ENCODE measurements at regions not wholly inside any gene's neighbourhood (a gene's known extent, or its start where the extent isn't known, plus 50 kb on each side); places are given as distances from the start of the nearest gene placed in this dataset.

DNA sequence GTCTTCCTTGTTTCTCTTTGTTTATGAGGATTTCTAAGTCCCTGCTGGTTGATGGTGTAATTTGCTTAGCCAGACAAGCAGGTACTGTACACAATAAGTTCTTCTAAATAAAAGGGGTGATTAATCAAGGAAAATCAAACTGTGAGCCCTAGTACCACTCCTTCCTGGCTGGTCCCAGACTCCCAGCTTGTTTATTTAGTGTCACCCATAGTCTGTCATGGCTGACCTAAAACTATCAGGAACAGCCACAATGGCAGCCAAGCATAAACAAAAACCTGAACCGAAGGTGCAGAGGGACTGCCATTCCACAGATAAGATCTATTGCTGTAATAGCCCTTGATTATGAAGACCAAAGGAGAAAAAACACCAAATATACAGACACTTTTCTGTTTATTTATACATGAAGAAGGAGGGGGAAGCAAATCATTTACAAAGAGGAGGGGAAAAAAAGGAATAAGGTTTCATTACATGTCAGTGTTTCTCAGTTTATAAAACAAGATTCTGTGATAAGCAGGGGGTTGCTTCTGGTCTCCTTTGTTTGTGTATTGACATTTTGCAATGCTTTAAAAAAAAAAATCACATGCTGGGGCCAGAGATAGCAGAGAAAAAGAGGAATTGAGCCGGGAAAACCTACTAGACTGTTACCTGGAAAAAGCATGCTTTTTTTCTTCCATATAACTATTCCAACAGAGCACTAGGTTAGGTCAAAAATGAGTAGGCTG, 182.4 kb upstream of the DPH6 start:
- Histone ChIP-seq H3K4me3 (ENCODE audit: low read depth, low read length) (no peak overlapping the region), H3K27ac (ENCODE audit: extremely low read depth, low read depth, low read length) (peak overlapping the region; percentile 32; the same call in 1 of the 2 replicates), H3K4me1 (ENCODE audit: control insufficient read depth, insufficient read depth, low read length) (no peaks in the 10 kb centered on the region), H3K36me3 (ENCODE audit: control insufficient read depth in 2 of 2, insufficient read depth in 1 of 2, low read length in 2 of 2) (no peaks in the 10 kb centered on the region), H3K9me3 (ENCODE audit: control insufficient read depth, insufficient read depth, low read depth, low read length) (no peaks in the 10 kb centered on the region)
- ChIA-PET CTCF (interaction anchor here (0.7 to 2.0 kb wide), 2 partner anchors 23 to 190 kb away, joined by 3 to 5 read pairs; no protein-coding TSS in a partner anchor), POLR2A (no interaction called here)
- TF ChIP-seq MZF1 (tag by site-specific recombination; IDR thresholded peaks at IDR 0.05; ENCODE audit: borderline replicate concordance) (no peak), OSR2 (tag by site-specific recombination; IDR thresholded peaks at IDR 0.05) (no peak), ZNF48 (tag by site-specific recombination; IDR thresholded peaks at IDR 0.05) (no peak), ZNF548 (tag by site-specific recombination; IDR thresholded peaks at IDR 0.05) (no peak), ZNF558 (tag by site-specific recombination; IDR thresholded peaks at IDR 0.05) (no peak), ZNF404 (tag by site-specific recombination; IDR thresholded peaks at IDR 0.05) (no peak), ZSCAN16 (tag by site-specific recombination; IDR thresholded peaks at IDR 0.05) (no peak), YY2 (tag by site-specific recombination; IDR thresholded peaks at IDR 0.05) (peak; percentile 58), ZNF248 (tag by site-specific recombination; IDR thresholded peaks at IDR 0.05) (no peak), SP7 (tag by site-specific recombination; IDR thresholded peaks at IDR 0.05) (peak; percentile 35; the same call in 1 of the 2 replicates), YY1 (tag by site-specific recombination; IDR thresholded peaks at IDR 0.05) (peak; percentile 37; the same call in 1 of the 2 replicates), ZNF701 (tag by site-specific recombination; IDR thresholded peaks at IDR 0.05) (no peak), PRDM10 (tag by site-specific recombination; IDR thresholded peaks at IDR 0.05) (no peak), ZNF175 (tag by site-specific recombination; IDR thresholded peaks at IDR 0.05) (no peak), ZNF449 (tag by site-specific recombination; IDR thresholded peaks at IDR 0.05) (no peak), ZNF596 (tag by site-specific recombination; IDR thresholded peaks at IDR 0.05) (no peak), ZFP37 (tag by site-specific recombination; IDR thresholded peaks at IDR 0.05) (no peak), KLF1 (tag by site-specific recombination; IDR thresholded peaks at IDR 0.05) (no peak), ZNF341 (tag by site-specific recombination; IDR thresholded peaks at IDR 0.05; ENCODE audit: low read depth) (0 out of 2 replicates have a peak, but pooled peaks have one; percentile 31), TCF7L2 (IDR thresholded peaks at IDR 0.05; ENCODE audit: borderline replicate concordance, low read depth, low read length) (peak; percentile 70; the same call in 1 of the 2 replicates)
- TF ChIP-seq, protein P1, sequence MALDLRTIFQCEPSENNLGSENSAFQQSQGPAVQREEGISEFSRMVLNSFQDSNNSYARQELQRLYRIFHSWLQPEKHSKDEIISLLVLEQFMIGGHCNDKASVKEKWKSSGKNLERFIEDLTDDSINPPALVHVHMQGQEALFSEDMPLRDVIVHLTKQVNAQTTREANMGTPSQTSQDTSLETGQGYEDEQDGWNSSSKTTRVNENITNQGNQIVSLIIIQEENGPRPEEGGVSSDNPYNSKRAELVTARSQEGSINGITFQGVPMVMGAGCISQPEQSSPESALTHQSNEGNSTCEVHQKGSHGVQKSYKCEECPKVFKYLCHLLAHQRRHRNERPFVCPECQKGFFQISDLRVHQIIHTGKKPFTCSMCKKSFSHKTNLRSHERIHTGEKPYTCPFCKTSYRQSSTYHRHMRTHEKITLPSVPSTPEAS (tag by site-specific recombination; IDR thresholded peaks at IDR 0.05): no peak
- TF ChIP-seq, protein P2, sequence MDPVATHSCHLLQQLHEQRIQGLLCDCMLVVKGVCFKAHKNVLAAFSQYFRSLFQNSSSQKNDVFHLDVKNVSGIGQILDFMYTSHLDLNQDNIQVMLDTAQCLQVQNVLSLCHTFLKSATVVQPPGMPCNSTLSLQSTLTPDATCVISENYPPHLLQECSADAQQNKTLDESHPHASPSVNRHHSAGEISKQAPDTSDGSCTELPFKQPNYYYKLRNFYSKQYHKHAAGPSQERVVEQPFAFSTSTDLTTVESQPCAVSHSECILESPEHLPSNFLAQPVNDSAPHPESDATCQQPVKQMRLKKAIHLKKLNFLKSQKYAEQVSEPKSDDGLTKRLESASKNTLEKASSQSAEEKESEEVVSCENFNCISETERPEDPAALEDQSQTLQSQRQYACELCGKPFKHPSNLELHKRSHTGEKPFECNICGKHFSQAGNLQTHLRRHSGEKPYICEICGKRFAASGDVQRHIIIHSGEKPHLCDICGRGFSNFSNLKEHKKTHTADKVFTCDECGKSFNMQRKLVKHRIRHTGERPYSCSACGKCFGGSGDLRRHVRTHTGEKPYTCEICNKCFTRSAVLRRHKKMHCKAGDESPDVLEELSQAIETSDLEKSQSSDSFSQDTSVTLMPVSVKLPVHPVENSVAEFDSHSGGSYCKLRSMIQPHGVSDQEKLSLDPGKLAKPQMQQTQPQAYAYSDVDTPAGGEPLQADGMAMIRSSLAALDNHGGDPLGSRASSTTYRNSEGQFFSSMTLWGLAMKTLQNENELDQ (tag by site-specific recombination; IDR thresholded peaks at IDR 0.05; ENCODE audit: low read depth): no peak

Measured in HEK293 (cell line).